OCI-LY7 (cell line): ENCODE measurements at regions not wholly inside any gene's neighbourhood (a gene's known extent, or its start where the extent isn't known, plus 50 kb on each side); places are given as distances from the start of the nearest gene placed in this dataset.

ENCODE experiments used
- BruUV-seq: library from RNA; stranded (reverse); fragments of 400-500 nt; replicated peaks from 2 replicates; lab custom pipeline; 2021; lab: Mats Ljungman, UMichigan
- CTCF ChIA-PET: fragments of 300-600 bp; sonication (Branson Sonifier 250); formaldehyde crosslinking; loops from one replicate; lab custom pipeline; 2022; ENCODE audit warnings: antibody characterized with exemption; ENCODE audit not compliant: unreplicated experiment; lab: Charles Lee
- POLR2A ChIA-PET: fragments of 300-600 bp; sonication (Branson Sonifier 250); formaldehyde crosslinking; loops from one replicate; lab custom pipeline; 2022; ENCODE audit warnings: antibody characterized with exemption; lab: Charles Lee
- DNase-seq: peaks from one replicate; pipeline ENCODE4 v3.0.0-alpha.2; 2015; ENCODE audit warnings: low spot score
- H2AFZ ChIP-seq: fragments of 200-600 bp; sonication (generic), shearing (Covaris generic); 2 replicates; pipeline ENCODE4 v1.6.1; 2014; ENCODE audit warnings: mild to moderate bottlenecking, antibody characterized with exemption, low read length, moderate library complexity
- H3K27ac ChIP-seq: fragments of 200-600 bp; sonication (generic); 2 replicates; pipeline ENCODE4 v1.5.1; 2014; ENCODE audit warnings: mixed run types, low read depth, mild to moderate bottlenecking, moderate library complexity, low read length, inconsistent platforms; ENCODE audit not compliant: poor library complexity, severe bottlenecking
- H3K36me3 ChIP-seq: fragments of 200-600 bp; sonication (generic); 2 replicates; pipeline ENCODE4 v1.6.1; 2014; ENCODE audit warnings: mild to moderate bottlenecking, antibody characterized with exemption, low read length, moderate library complexity, mixed read lengths; ENCODE audit not compliant: insufficient read depth
- H3K4me1 ChIP-seq: fragments of 200-600 bp; sonication (generic); 2 replicates; pipeline ENCODE4 v1.5.1; 2014; ENCODE audit warnings: mild to moderate bottlenecking, low read length; ENCODE audit not compliant: insufficient read depth, poor library complexity, severe bottlenecking
- H3K4me2 ChIP-seq: fragments of 200-600 bp; sonication (generic); 2 replicates; pipeline ENCODE4 v1.6.1; 2014; ENCODE audit warnings: mild to moderate bottlenecking, low read length
- H3K4me3 ChIP-seq: fragments of 200-600 bp; sonication (generic); 2 replicates; pipeline ENCODE4 v1.5.1; 2014; ENCODE audit warnings: mild to moderate bottlenecking, low read depth, low read length; ENCODE audit not compliant: poor library complexity, severe bottlenecking
- H3K79me2 ChIP-seq: fragments of 200-600 bp; sonication (generic); 2 replicates; pipeline ENCODE4 v1.6.1; 2016; ENCODE audit warnings: low read depth, mild to moderate bottlenecking, low read length, moderate library complexity, mixed read lengths; ENCODE audit not compliant: insufficient read depth
- H3K9me2 ChIP-seq: fragments of 200-600 bp; sonication (generic); 2 replicates; pipeline ENCODE4 v1.6.1; 2016; ENCODE audit warnings: mild to moderate bottlenecking, low read length, mixed read lengths; ENCODE audit not compliant: insufficient read depth
- H3K9me3 ChIP-seq: fragments of 200-600 bp; sonication (generic); 2 replicates; pipeline ENCODE4 v1.6.1; 2014; ENCODE audit warnings: mild to moderate bottlenecking, mixed run types, low read length, mixed read lengths
- H4K20me1 ChIP-seq: fragments of 200-600 bp; sonication (generic); 2 replicates; pipeline ENCODE4 v1.6.1; 2014; ENCODE audit warnings: mild to moderate bottlenecking, antibody characterized with exemption, low read length, moderate library complexity, mixed read lengths; ENCODE audit not compliant: insufficient read depth
- EZH2phosphoT487 ChIP-seq: fragments of 200-600 bp; sonication (generic); IDR thresholded peaks from 2 replicates; pipeline ENCODE4 v1.6.1; 2018; ENCODE audit warnings: low read depth, borderline replicate concordance, mild to moderate bottlenecking, mixed run types, antibody characterized with exemption, low read length, moderate library complexity, mixed read lengths
- intact Hi-C: fragments of 100-400 bp; cut with micrococcal nuclease; formaldehyde crosslinking; loops from one replicate; pipeline ENCODE4 v1.10.0; 2022; ENCODE audit not compliant: unreplicated experiment
- TF ChIP-seq, protein P1 (sequence below): fragments of 200-600 bp; sonication (generic); conservative IDR thresholded peaks from 2 replicates; pipeline ENCODE4 v1.5.1; 2014; ENCODE audit warnings: mild to moderate bottlenecking, antibody characterized with exemption, low read length, moderate library complexity, mixed read lengths

DNA sequence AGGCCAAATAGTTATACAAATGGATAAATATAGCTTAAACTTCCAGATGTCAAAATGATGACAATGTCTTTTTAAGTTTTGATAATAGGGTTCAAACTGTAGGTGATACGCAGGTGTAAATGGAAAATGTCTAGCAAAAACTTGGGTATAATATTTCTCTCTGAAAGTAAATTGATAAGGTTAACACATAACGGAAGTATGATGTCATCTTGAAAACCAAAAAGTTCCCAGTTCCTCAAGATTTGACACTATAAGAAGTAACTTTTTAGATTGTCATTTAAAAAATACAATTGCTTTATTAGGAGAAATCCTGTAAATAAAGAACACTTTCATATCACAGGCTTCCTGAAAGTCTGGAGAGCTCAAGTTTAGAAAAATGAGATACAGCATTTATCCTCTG, 483.4 kb downstream of the FRK start:
- ChIA-PET CTCF (no interaction called here), POLR2A (interaction anchor here (0.6 to 0.8 kb wide), 4 partner anchors 12 to 390 kb away, joined by 3 read pairs; no protein-coding TSS in a partner anchor)
- Histone ChIP-seq H3K36me3 (no peaks in the 10 kb centered on the region), H4K20me1 (no peaks in the 10 kb centered on the region), H3K4me1 (no peaks in the 10 kb centered on the region), H3K9me2 (no peaks in the 10 kb centered on the region), H3K9me3 (no peaks in the 10 kb centered on the region), H3K79me2 (no peaks in the 10 kb centered on the region), H3K27ac (no peak overlapping the region), H2AFZ (no peak overlapping the region), H3K4me3 (no peak overlapping the region), H3K4me2 (no peak overlapping the region)
- intact Hi-C loops, result no loop called here
- no TSS peak for BruUV-seq
- no peak for TF ChIP-seq EZH2phosphoT487
- TF ChIP-seq, protein P1, sequence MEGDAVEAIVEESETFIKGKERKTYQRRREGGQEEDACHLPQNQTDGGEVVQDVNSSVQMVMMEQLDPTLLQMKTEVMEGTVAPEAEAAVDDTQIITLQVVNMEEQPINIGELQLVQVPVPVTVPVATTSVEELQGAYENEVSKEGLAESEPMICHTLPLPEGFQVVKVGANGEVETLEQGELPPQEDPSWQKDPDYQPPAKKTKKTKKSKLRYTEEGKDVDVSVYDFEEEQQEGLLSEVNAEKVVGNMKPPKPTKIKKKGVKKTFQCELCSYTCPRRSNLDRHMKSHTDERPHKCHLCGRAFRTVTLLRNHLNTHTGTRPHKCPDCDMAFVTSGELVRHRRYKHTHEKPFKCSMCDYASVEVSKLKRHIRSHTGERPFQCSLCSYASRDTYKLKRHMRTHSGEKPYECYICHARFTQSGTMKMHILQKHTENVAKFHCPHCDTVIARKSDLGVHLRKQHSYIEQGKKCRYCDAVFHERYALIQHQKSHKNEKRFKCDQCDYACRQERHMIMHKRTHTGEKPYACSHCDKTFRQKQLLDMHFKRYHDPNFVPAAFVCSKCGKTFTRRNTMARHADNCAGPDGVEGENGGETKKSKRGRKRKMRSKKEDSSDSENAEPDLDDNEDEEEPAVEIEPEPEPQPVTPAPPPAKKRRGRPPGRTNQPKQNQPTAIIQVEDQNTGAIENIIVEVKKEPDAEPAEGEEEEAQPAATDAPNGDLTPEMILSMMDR, result no peak
- no peak for DNase-seq

DNA sequence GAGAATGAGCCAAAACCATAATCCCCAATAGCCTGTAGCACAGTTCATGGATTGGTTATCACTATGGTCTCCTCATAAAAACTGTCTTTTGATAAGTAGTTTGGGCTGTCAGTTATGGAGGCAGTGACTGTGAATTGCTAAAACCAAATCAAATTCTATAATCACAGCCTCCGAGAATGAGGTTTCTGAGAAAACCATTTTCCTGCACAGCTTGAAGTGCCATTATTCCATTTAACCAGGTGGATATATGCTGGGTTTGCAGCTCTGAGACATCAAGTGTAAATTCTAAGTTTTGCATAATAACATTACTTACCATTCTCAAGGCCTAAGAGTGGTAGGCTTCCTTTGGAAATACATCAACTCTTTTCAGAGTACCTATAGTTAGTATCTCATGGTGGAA, 485.4 kb downstream of the FRK start:
- no peaks in the 10 kb centered on the region for H3K36me3 ChIP-seq
- no peak overlapping the region for H3K27ac ChIP-seq
- ChIA-PET POLR2A (no interaction called here), CTCF (no interaction called here)
- no peaks in the 10 kb centered on the region for H4K20me1 ChIP-seq
- DNase-seq, result no peak
- TF ChIP-seq, protein P1, result no peak
- no peak for TF ChIP-seq EZH2phosphoT487
- no peaks in the 10 kb centered on the region for H3K9me2 ChIP-seq
- no peak overlapping the region for H3K4me2 ChIP-seq
- H2AFZ ChIP-seq, result no peak overlapping the region
- no TSS peak for BruUV-seq
- H3K4me3 ChIP-seq, result no peak overlapping the region
- intact Hi-C loops, result no loop called here
- no peaks in the 10 kb centered on the region for H3K9me3 ChIP-seq
- H3K4me1 ChIP-seq, result no peaks in the 10 kb centered on the region
- no peaks in the 10 kb centered on the region for H3K79me2 ChIP-seq

DNA sequence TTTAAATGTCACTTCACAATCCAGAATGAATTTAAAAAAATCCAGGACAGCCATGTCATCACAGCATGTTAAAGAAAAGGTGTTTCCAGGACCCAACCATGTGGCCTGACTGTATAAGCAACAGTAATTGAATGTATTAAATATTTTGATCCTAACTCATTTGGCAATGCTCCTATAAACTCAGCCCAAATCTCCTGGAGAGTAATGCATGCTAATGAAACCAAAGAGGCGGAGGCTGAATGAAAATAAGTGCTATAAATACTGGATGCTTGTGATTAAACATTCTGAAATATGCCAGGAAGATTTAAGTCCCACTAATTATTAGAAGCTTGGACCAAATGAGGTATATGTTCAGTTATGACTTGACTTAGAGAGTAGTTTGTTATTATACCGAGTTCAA, 486.8 kb downstream of the FRK start:
- H3K9me3 ChIP-seq, result no peaks in the 10 kb centered on the region
- no peak overlapping the region for H3K4me3 ChIP-seq
- H2AFZ ChIP-seq, result no peak overlapping the region
- H4K20me1 ChIP-seq, result no peaks in the 10 kb centered on the region
- H3K4me1 ChIP-seq, result no peaks in the 10 kb centered on the region
- POLR2A ChIA-PET, result no interaction called here
- H3K79me2 ChIP-seq, result no peaks in the 10 kb centered on the region
- H3K9me2 ChIP-seq, result no peaks in the 10 kb centered on the region
- no peak for TF ChIP-seq EZH2phosphoT487
- TF ChIP-seq, protein P1, result no peak
- H3K4me2 ChIP-seq, result no peak overlapping the region
- BruUV-seq, result no TSS peak
- DNase-seq, result no peak
- CTCF ChIA-PET, result no interaction called here
- intact Hi-C loops, result no loop called here
- H3K36me3 ChIP-seq, result no peaks in the 10 kb centered on the region
- H3K27ac ChIP-seq, result no peak overlapping the region
